IMR-90 (cell line): ENCODE measurements at regions not wholly inside any gene's neighbourhood (a gene's known extent, or its start where the extent isn't known, plus 50 kb on each side); places are given as distances from the start of the nearest gene placed in this dataset.

ENCODE experiments used
- ATAC-seq: fragments of 200-7000 bp; cut with Tn5 transposase; 2 replicates; pipeline ENCODE4 v1.9.1; 2020; ENCODE audit warnings: low read depth, mild to moderate bottlenecking, moderate library complexity
- BruUV-seq: library from RNA; stranded (reverse); fragments of 400-500 nt; replicated peaks from 2 replicates; lab custom pipeline; 2021; lab: Mats Ljungman, UMichigan
- CTCF ChIA-PET: fragments of 300-600 bp; formaldehyde crosslinking; extraction: SDS; loops from one replicate; lab custom pipeline; 2021; ENCODE audit warnings: antibody characterized with exemption; lab: Yijun Ruan, JAX
- POLR2A ChIA-PET: fragments of 300-600 bp; sonication (Branson Sonifier 250); formaldehyde crosslinking; loops from one replicate; lab custom pipeline; 2022; ENCODE audit warnings: antibody characterized with exemption; ENCODE audit not compliant: unreplicated experiment; lab: Charles Lee
- DNase-seq: peaks from one replicate; pipeline ENCODE4 v3.0.0; 2013
- H2AFZ ChIP-seq: replicated peaks from 2 replicates; pipeline ENCODE3; 2013; ENCODE audit warnings: low read length, mild to moderate bottlenecking; ENCODE audit not compliant: poor library complexity
- H2AK5ac ChIP-seq: 2 replicates; pipeline ENCODE4 v1.6.1; 2013; ENCODE audit warnings: low read depth, low read length, inconsistent platforms
- H2AK9ac ChIP-seq: replicated peaks from 2 replicates; pipeline ENCODE3; 2013; ENCODE audit warnings: mild to moderate bottlenecking, low read depth, low read length, moderate library complexity; ENCODE audit not compliant: poor library complexity
- H2BK120ac ChIP-seq: 2 replicates; pipeline ENCODE4 v1.6.1; 2013; ENCODE audit warnings: low read depth, low read length, inconsistent platforms
- H2BK15ac ChIP-seq: 3 replicates; pipeline ENCODE4 v1.6.1; 2013; ENCODE audit warnings: low read depth, low read length, inconsistent platforms
- H2BK20ac ChIP-seq: 2 replicates; pipeline ENCODE4 v1.6.1; 2013; ENCODE audit warnings: low read depth, mild to moderate bottlenecking, inconsistent platforms, low read length, moderate library complexity
- H2BK5ac ChIP-seq: 2 replicates; pipeline ENCODE4 v1.6.1; 2013; ENCODE audit warnings: mild to moderate bottlenecking, low read depth, low read length, inconsistent platforms; ENCODE audit not compliant: poor library complexity, severe bottlenecking
- H3K14ac ChIP-seq: replicated peaks from 2 replicates; pipeline ENCODE4 v1.6.1; 2013; ENCODE audit warnings: low read depth, low read length, inconsistent platforms
- H3K18ac ChIP-seq: 2 replicates; pipeline ENCODE4 v1.6.1; 2013; ENCODE audit warnings: low read depth, low read length, control low read depth
- H3K23ac ChIP-seq: 2 replicates; pipeline ENCODE4 v1.6.1; 2013; ENCODE audit warnings: low read depth, low read length, inconsistent platforms
- H3K27ac ChIP-seq: 2 replicates; pipeline ENCODE4 v1.5.1; 2013; ENCODE audit warnings: mild to moderate bottlenecking, control low read depth, low read length; ENCODE audit not compliant: insufficient read depth
- H3K27me3 ChIP-seq: 2 replicates; pipeline ENCODE4 v1.6.1; 2013; ENCODE audit warnings: low read length; ENCODE audit not compliant: control insufficient read depth, insufficient read depth
- H3K36me3 ChIP-seq: 2 replicates; pipeline ENCODE4 v1.6.1; 2013; ENCODE audit warnings: low read length, mixed read lengths; ENCODE audit not compliant: control insufficient read depth, insufficient read depth
- H3K4ac ChIP-seq: 2 replicates; pipeline ENCODE4 v1.6.1; 2013; ENCODE audit warnings: low read depth, low read length, inconsistent platforms
- H3K4me1 ChIP-seq: 2 replicates; pipeline ENCODE4 v1.6.1; 2013; ENCODE audit warnings: low read length, mixed read lengths; ENCODE audit not compliant: control insufficient read depth, insufficient read depth
- H3K4me2 ChIP-seq: 2 replicates; pipeline ENCODE4 v1.6.1; 2013; ENCODE audit warnings: low read depth, mild to moderate bottlenecking, control low read depth, low read length, moderate library complexity
- H3K4me3 ChIP-seq: 2 replicates; pipeline ENCODE4 v1.5.1; 2013; ENCODE audit warnings: low read depth, mild to moderate bottlenecking, control low read depth, low read length, moderate library complexity; ENCODE audit not compliant: insufficient read depth
- H3K56ac ChIP-seq: 2 replicates; pipeline ENCODE4 v1.6.1; 2013; ENCODE audit warnings: low read length, inconsistent platforms; ENCODE audit not compliant: insufficient read depth; ENCODE audit errors: extremely low read depth
- H3K79me1 ChIP-seq, 2 experiments: 2 replicates each; pipeline ENCODE4 v1.6.1; 2013; ENCODE audit warnings: low read length in 2 of 2, inconsistent platforms in 1 of 2, low read depth in 1 of 2
- H3K9ac ChIP-seq: 2 replicates; pipeline ENCODE4 v1.6.1; 2013; ENCODE audit warnings: low read depth, low read length, control low read depth
- H3K9me1 ChIP-seq: 2 replicates; pipeline ENCODE4 v1.6.1; 2013; ENCODE audit warnings: low read length, inconsistent platforms; ENCODE audit not compliant: insufficient read depth
- H3K9me3 ChIP-seq: 2 replicates; pipeline ENCODE4 v1.6.1; 2013; ENCODE audit warnings: low read length; ENCODE audit not compliant: control insufficient read depth, insufficient read depth
- H4K20me1 ChIP-seq: 2 replicates; pipeline ENCODE4 v1.6.1; 2013; ENCODE audit warnings: low read length, inconsistent platforms; ENCODE audit not compliant: insufficient read depth
- H4K5ac ChIP-seq: 2 replicates; pipeline ENCODE4 v1.6.1; 2013; ENCODE audit warnings: mild to moderate bottlenecking, low read depth, low read length, control low read depth
- H4K8ac ChIP-seq, 2 experiments: 2 replicates each; pipeline ENCODE4 v1.6.1; 2013; ENCODE audit warnings: low read depth in 2 of 2, low read length in 2 of 2, control low read depth in 1 of 2, inconsistent platforms in 1 of 2
- H4K91ac ChIP-seq: 2 replicates; pipeline ENCODE4 v1.6.1; 2013; ENCODE audit warnings: low read depth, low read length, inconsistent platforms; ENCODE audit not compliant: insufficient read depth
- BHLHE40 ChIP-seq: fragments of 150-350 bp; IDR thresholded peaks from 2 replicates; pipeline ENCODE4 v1.6.1; 2016; ENCODE audit warnings: mild to moderate bottlenecking, low read depth, low read length
- CHD1 ChIP-seq: IDR thresholded peaks from 2 replicates; pipeline ENCODE4 v1.6.1; 2012; ENCODE audit warnings: low read depth, low read length, improper control_type of control experiment
- FOS ChIP-seq: fragments of 150-350 bp; IDR thresholded peaks from 2 replicates; pipeline ENCODE4 v1.6.1; 2016; ENCODE audit warnings: low read depth, low read length
- MAFK ChIP-seq: IDR thresholded peaks from 2 replicates; pipeline ENCODE4 v1.6.1; 2012; ENCODE audit warnings: low read depth, low read length, improper control_type of control experiment
- MAZ ChIP-seq: IDR thresholded peaks from 2 replicates; pipeline ENCODE4 v1.6.1; 2012; ENCODE audit warnings: low read depth, mild to moderate bottlenecking, low read length, improper control_type of control experiment, moderate library complexity, borderline replicate concordance
- MXI1 ChIP-seq: IDR thresholded peaks from 2 replicates; pipeline ENCODE4 v1.6.1; 2012; ENCODE audit warnings: low read depth, mild to moderate bottlenecking, low read length, moderate library complexity, borderline replicate concordance
- NFE2L2 ChIP-seq: fragments of 150-350 bp; IDR thresholded peaks from 2 replicates; pipeline ENCODE4 v1.6.1; 2016; ENCODE audit warnings: low read depth, mild to moderate bottlenecking, low read length
- RAD21 ChIP-seq: IDR thresholded peaks from 2 replicates; pipeline ENCODE4 v1.6.1; 2012; ENCODE audit warnings: low read length, improper control_type of control experiment
- RCOR1 ChIP-seq: IDR thresholded peaks from 2 replicates; pipeline ENCODE4 v1.6.1; 2012; ENCODE audit warnings: mild to moderate bottlenecking, low read length, improper control_type of control experiment; ENCODE audit not compliant: insufficient replicate concordance
- SMC3 ChIP-seq: fragments of 150-350 bp; IDR thresholded peaks from 2 replicates; pipeline ENCODE4 v1.6.1; 2016; ENCODE audit warnings: low read depth, mild to moderate bottlenecking, antibody characterized with exemption, low read length, moderate library complexity
- WGBS, 2 experiments: methylation state at CpG; one replicate each; pipeline versions ENCODE4 v1.1.5 to v1.1.7; 2013; ENCODE audit warnings: missing lambda C conversion rate in 2 of 2; ENCODE audit not compliant: insufficient read length in 1 of 2; ENCODE audit errors: extremely low coverage in 2 of 2; 5-methylcytosine and 5-hydroxymethylcytosine counted together
- dilution Hi-C: fragments of 300-500 bp; cut with HindIII; formaldehyde crosslinking; loops from one replicate; pipeline ENCODE4 v1.14.3; 2018; ENCODE audit warnings: low sequenced_read_pairs; ENCODE audit not compliant: unreplicated experiment
- in situ Hi-C: fragments of 300-500 bp; cut with MboI; formaldehyde crosslinking; loops from 3 replicates; pipeline ENCODE4 v1.14.3; 2019; ENCODE audit warnings: low sequenced_read_pairs, inconsistent platforms, mixed read lengths
- intact Hi-C: fragments of 100-400 bp; cut with micrococcal nuclease; formaldehyde crosslinking; loops from 2 replicates; pipeline ENCODE4 v1.10.0; 2022
- TF ChIP-seq, protein P1 (sequence below): fragments of 150-350 bp; IDR thresholded peaks from 2 replicates; pipeline ENCODE4 v1.6.1; 2016; ENCODE audit warnings: low read depth, mild to moderate bottlenecking, low read length, moderate library complexity, borderline replicate concordance
- TF ChIP-seq, protein P2 (sequence below): conservative IDR thresholded peaks from 2 replicates; pipeline ENCODE4 v1.5.1; 2012; ENCODE audit warnings: mild to moderate bottlenecking, low read depth, low read length, improper control_type of control experiment
- TF ChIP-seq, protein P3 (sequence below): fragments of 150-350 bp; IDR thresholded peaks from 2 replicates; pipeline ENCODE4 v1.6.1; 2017; ENCODE audit warnings: mild to moderate bottlenecking, antibody characterized with exemption, low read length, low read depth

DNA sequence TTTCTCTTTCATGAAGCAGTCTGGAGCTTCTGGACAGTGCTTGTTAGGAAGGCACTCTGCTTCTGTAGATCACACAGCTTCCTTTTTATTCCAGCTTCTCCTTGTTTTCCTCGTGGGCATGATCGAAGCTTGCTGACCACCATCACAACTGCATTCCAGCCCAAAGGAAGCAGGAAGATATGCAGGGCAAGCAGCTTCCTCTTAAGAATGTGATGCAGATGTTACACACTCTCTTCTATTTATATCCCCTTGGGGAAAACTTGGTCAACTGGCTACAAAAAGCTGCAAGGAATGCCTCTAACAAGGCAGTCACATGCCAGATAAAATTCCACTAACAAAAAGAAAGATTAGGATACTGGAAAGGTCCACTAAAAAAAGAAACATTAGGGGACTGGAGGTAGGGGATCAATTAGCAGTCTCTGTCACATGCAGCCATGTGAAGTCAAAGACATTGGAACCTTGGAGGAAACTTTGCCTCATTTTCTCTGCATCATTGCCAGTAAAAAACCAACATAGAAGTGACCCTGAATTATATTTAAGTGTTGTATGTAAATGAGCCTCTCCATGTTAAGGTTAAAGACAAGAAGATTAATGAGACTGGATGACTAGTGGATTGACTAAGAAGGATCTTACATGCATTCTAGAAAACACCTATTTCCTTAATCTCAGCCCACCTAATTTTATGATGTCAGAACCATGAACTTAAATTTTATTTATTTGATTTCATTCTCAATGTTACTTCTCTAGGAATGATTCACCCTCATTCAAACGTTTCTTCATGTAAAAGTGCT lies 98.3 kb downstream of the NAB1 start (continued):
- no peak for TF ChIP-seq MAFK

DNA sequence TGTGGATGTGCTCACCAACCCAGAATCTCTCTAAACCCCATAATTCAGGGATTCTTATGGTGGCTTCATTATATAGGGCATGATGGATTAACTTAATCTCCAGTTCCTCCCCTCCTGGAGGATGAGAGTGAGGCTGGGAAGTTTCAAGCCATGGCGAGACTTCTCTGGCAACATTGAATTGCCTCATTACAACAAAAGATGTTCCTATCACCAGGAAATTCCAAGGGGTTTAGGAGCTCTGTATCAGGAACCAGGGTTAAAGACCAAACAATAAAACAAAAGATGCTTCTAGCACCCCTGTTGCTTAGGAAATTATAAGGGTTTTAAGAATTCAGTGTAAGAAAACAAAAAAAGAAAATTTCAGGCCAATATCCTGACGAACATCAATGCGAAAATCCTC lies 100.1 kb downstream of the NAB1 start:
- no peak overlapping the region for H2BK15ac ChIP-seq
- in situ Hi-C loops, result no loop called here

More for the DNA sequence above, 100.1 kb downstream of the NAB1 start:
- no peak overlapping the region for H4K91ac ChIP-seq
- H3K18ac ChIP-seq, result no peak overlapping the region
- dilution Hi-C loops (no loop called here), intact Hi-C loops (no loop called here)
- H3K9me3 ChIP-seq, result no peaks in the 10 kb centered on the region; the same call in 1 of the 2 replicates
- TF ChIP-seq BHLHE40 (no peak), RAD21 (no peak), SMC3 (no peak), NFE2L2 (no peak), CHD1 (no peak), MXI1 (no peak), RCOR1 (no peak), FOS (no peak), MAZ (no peak), MAFK (no peak)
- TF ChIP-seq, protein P1, sequence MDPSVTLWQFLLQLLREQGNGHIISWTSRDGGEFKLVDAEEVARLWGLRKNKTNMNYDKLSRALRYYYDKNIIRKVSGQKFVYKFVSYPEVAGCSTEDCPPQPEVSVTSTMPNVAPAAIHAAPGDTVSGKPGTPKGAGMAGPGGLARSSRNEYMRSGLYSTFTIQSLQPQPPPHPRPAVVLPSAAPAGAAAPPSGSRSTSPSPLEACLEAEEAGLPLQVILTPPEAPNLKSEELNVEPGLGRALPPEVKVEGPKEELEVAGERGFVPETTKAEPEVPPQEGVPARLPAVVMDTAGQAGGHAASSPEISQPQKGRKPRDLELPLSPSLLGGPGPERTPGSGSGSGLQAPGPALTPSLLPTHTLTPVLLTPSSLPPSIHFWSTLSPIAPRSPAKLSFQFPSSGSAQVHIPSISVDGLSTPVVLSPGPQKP, result no peak
- TF ChIP-seq, protein P2, sequence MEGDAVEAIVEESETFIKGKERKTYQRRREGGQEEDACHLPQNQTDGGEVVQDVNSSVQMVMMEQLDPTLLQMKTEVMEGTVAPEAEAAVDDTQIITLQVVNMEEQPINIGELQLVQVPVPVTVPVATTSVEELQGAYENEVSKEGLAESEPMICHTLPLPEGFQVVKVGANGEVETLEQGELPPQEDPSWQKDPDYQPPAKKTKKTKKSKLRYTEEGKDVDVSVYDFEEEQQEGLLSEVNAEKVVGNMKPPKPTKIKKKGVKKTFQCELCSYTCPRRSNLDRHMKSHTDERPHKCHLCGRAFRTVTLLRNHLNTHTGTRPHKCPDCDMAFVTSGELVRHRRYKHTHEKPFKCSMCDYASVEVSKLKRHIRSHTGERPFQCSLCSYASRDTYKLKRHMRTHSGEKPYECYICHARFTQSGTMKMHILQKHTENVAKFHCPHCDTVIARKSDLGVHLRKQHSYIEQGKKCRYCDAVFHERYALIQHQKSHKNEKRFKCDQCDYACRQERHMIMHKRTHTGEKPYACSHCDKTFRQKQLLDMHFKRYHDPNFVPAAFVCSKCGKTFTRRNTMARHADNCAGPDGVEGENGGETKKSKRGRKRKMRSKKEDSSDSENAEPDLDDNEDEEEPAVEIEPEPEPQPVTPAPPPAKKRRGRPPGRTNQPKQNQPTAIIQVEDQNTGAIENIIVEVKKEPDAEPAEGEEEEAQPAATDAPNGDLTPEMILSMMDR, result no peak
- TF ChIP-seq, protein P3, sequence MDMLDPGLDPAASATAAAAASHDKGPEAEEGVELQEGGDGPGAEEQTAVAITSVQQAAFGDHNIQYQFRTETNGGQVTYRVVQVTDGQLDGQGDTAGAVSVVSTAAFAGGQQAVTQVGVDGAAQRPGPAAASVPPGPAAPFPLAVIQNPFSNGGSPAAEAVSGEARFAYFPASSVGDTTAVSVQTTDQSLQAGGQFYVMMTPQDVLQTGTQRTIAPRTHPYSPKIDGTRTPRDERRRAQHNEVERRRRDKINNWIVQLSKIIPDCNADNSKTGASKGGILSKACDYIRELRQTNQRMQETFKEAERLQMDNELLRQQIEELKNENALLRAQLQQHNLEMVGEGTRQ, result no peak
- no peak overlapping the region for H3K27ac ChIP-seq
- H3K36me3 ChIP-seq, result no peaks in the 10 kb centered on the region
- H3K4me3 ChIP-seq, result no peak overlapping the region
- H3K23ac ChIP-seq, result no peak overlapping the region
- H4K5ac ChIP-seq, result no peak overlapping the region
- H4K8ac ChIP-seq, result no peak overlapping the region
- no peak overlapping the region for H3K56ac ChIP-seq
- no peaks in the 10 kb centered on the region for H3K79me1 ChIP-seq
- no peak overlapping the region for H2BK120ac ChIP-seq
- no peak overlapping the region for H3K9ac ChIP-seq
- H2AK9ac ChIP-seq, result no peak overlapping the region
- no peak overlapping the region for H2BK5ac ChIP-seq
- no peak overlapping the region for H2BK20ac ChIP-seq
- no peak overlapping the region for H3K4me2 ChIP-seq
- no peak overlapping the region for H3K14ac ChIP-seq
- no peak overlapping the region for H2AK5ac ChIP-seq
- ATAC-seq, result no peak
- peaks cover 3% of the 10 kb centered on the region; the same call in 1 of the 2 replicates for H3K27me3 ChIP-seq
- peaks cover 2% of the 10 kb centered on the region; the same call in 1 of the 2 replicates for H3K4me1 ChIP-seq
- H3K4ac ChIP-seq, result no peak overlapping the region
- no peak overlapping the region for H2AFZ ChIP-seq
- ChIA-PET POLR2A (no interaction called here), CTCF (no interaction called here)
- no peaks in the 10 kb centered on the region for H4K20me1 ChIP-seq
- no peaks in the 10 kb centered on the region for H3K9me1 ChIP-seq
- BruUV-seq, result no TSS peak
- WGBS, 2 experiments, result no CpG with 5 or more reads among the region's 3 CpGs
- DNase-seq, result no peak
